ENCODE measurements at regions not wholly inside any gene's neighbourhood (a gene's known extent, or its start where the extent isn't known, plus 50 kb on each side); places are given as distances from the start of the nearest gene placed in this dataset.

- no peaks in the 10 kb centered on the region for H3K9me3 ChIP-seq
- H3K36me3 ChIP-seq = no peaks in the 10 kb centered on the region
- no peak overlapping the region for H3K4me3 ChIP-seq (ENCODE audit: low read depth, low read length)
- H3K4me1 ChIP-seq = no peaks in the 10 kb centered on the region
- DNase-seq = no peak
- no peak for TF ChIP-seq CTCF (IDR thresholded peaks at IDR 0.05; ENCODE audit: low read depth, low read length)
- no peaks in the 10 kb centered on the region for H3K27me3 ChIP-seq
Measured at GRCh38 chr6:102562713-102563112, 1169.2 kb downstream of the GRIK2 start.

GRCh38 chr6:102553214-102553613, 1159.7 kb downstream of the GRIK2 start:
- DNase-seq = no peak
- Histone ChIP-seq H3K36me3 (no peaks in the 10 kb centered on the region), H3K9me3 (no peaks in the 10 kb centered on the region), H3K4me3 (ENCODE audit: low read depth, low read length) (no peak overlapping the region), H3K4me1 (no peaks in the 10 kb centered on the region; the same call in 1 of the 2 replicates), H3K27me3 (no peaks in the 10 kb centered on the region)
- TF ChIP-seq CTCF (IDR thresholded peaks at IDR 0.05; ENCODE audit: low read depth, low read length) = no peak

GRCh38 chr6:102549221-102549874, 1155.8 kb downstream of the GRIK2 start:
- no peaks in the 10 kb centered on the region for H3K27me3 ChIP-seq
- no peak overlapping the region for H3K4me3 ChIP-seq (ENCODE audit: low read depth, low read length)
- H3K9me3 ChIP-seq = no peaks in the 10 kb centered on the region
- H3K4me1 ChIP-seq = no peaks in the 10 kb centered on the region; the same call in none of the 2 replicates
- no peaks in the 10 kb centered on the region for H3K36me3 ChIP-seq
- no peak for DNase-seq
- TF ChIP-seq CTCF (IDR thresholded peaks at IDR 0.05; ENCODE audit: low read depth, low read length) = no peak

- Histone ChIP-seq H3K27me3 (no peaks in the 10 kb centered on the region), H3K9me3 (no peaks in the 10 kb centered on the region), H3K4me1 (peaks cover 6% of the 10 kb centered on the region), H3K36me3 (no peaks in the 10 kb centered on the region), H3K4me3 (ENCODE audit: low read depth, low read length) (no peak overlapping the region)
- no peak for TF ChIP-seq CTCF (IDR thresholded peaks at IDR 0.05; ENCODE audit: low read depth, low read length)
- DNase-seq = no peak
Measured at GRCh38 chr6:102525336-102525735, 1131.8 kb downstream of the GRIK2 start.

- Histone ChIP-seq H3K4me1 (peaks cover 4% of the 10 kb centered on the region), H3K9me3 (no peaks in the 10 kb centered on the region)
- no peak for DNase-seq
Measured at GRCh38 chr6:102520966-102521365, 1127.5 kb downstream of the GRIK2 start.

More at GRCh38 chr6:102520966-102521365, 1127.5 kb downstream of the GRIK2 start:
- no peak for TF ChIP-seq CTCF (IDR thresholded peaks at IDR 0.05; ENCODE audit: low read depth, low read length)
- Histone ChIP-seq H3K4me3 (ENCODE audit: low read depth, low read length) (no peak overlapping the region), H3K36me3 (no peaks in the 10 kb centered on the region), H3K27me3 (no peaks in the 10 kb centered on the region)

All from BE2C (cell line).